GM23338 (cell line): ENCODE measurements at regions not wholly inside any gene's neighbourhood (a gene's known extent, or its start where the extent isn't known, plus 50 kb on each side); places are given as distances from the start of the nearest gene placed in this dataset.

Experiments
- CREB1 ChIP-seq: fragments of 250-450 bp; sonication (Bioruptor Pico); IDR thresholded peaks from 2 replicates; pipeline ENCODE4 v1.5.0; 2020; ENCODE audit warnings: low read depth, mild to moderate bottlenecking, moderate library complexity
- EZH2 ChIP-seq: fragments of 200-600 bp; sonication (generic); IDR thresholded peaks from one replicate; pipeline ENCODE4 v1.8.0; 2017; ENCODE audit warnings: antibody characterized with exemption, mild to moderate bottlenecking, low read depth; ENCODE audit not compliant: unreplicated experiment
- JUNB ChIP-seq: IDR thresholded peaks from one replicate; pipeline ENCODE4 v1.6.1; 2016; ENCODE audit warnings: antibody characterized with exemption; ENCODE audit not compliant: unreplicated experiment
- POLR2AphosphoS5 ChIP-seq: IDR thresholded peaks from 2 replicates; pipeline ENCODE4 v1.6.1; 2016; ENCODE audit warnings: antibody characterized with exemption, low read depth
- ZNF331 ChIP-seq: fragments of 250-450 bp; sonication (Bioruptor Pico); IDR thresholded peaks from 2 replicates; pipeline ENCODE4 v1.5.0; 2020; ENCODE audit warnings: low read depth, mild to moderate bottlenecking, moderate library complexity
- TF ChIP-seq, protein P1 (sequence below): IDR thresholded peaks from one replicate; pipeline ENCODE4 v1.6.1; 2018; ENCODE audit warnings: antibody characterized with exemption; ENCODE audit not compliant: unreplicated experiment
- TF ChIP-seq, protein P2 (sequence below), 2 experiments: fragments of 200-600 bp in 1 of 2; sonication (generic) in 1 of 2; conservative IDR thresholded peaks; 2 replicates each; pipeline versions ENCODE4 v1.5.1 to v1.6.1; 2016 to 2017; ENCODE audit warnings: antibody characterized with exemption in 2 of 2, low read depth in 2 of 2, mild to moderate bottlenecking in 2 of 2, moderate library complexity in 1 of 2
- TF ChIP-seq, protein P3 (sequence below): IDR thresholded peaks from 2 replicates; pipeline ENCODE4 v1.6.1; 2016; ENCODE audit warnings: antibody characterized with exemption

DNA sequence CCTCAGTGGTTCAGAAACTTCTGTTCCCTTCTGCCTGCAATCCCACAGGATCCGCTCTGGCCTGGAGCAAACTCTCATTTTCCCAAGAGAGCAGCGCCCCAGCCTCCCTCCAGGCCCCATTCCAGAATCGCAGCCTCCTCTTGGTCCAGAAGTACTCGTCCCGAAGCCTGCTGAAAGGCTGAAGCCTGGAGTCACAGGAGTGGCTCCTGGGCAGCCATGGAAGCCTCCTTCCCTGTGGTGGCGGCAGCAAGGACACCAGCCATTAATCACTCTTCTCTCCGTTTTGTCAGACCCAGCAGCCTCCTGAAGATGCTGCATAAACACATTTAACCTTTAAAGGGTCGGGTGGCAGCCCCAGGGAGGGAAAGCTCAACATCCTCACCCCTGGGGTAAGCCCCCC lies 66.9 kb upstream of the TNRC6C start:
- TF ChIP-seq CREB1 (CRISPR knock-in tag) (no peak), POLR2AphosphoS5 (no peak), EZH2 (no peak), ZNF331 (CRISPR knock-in tag) (no peak), JUNB (no peak)
- TF ChIP-seq, protein P1, sequence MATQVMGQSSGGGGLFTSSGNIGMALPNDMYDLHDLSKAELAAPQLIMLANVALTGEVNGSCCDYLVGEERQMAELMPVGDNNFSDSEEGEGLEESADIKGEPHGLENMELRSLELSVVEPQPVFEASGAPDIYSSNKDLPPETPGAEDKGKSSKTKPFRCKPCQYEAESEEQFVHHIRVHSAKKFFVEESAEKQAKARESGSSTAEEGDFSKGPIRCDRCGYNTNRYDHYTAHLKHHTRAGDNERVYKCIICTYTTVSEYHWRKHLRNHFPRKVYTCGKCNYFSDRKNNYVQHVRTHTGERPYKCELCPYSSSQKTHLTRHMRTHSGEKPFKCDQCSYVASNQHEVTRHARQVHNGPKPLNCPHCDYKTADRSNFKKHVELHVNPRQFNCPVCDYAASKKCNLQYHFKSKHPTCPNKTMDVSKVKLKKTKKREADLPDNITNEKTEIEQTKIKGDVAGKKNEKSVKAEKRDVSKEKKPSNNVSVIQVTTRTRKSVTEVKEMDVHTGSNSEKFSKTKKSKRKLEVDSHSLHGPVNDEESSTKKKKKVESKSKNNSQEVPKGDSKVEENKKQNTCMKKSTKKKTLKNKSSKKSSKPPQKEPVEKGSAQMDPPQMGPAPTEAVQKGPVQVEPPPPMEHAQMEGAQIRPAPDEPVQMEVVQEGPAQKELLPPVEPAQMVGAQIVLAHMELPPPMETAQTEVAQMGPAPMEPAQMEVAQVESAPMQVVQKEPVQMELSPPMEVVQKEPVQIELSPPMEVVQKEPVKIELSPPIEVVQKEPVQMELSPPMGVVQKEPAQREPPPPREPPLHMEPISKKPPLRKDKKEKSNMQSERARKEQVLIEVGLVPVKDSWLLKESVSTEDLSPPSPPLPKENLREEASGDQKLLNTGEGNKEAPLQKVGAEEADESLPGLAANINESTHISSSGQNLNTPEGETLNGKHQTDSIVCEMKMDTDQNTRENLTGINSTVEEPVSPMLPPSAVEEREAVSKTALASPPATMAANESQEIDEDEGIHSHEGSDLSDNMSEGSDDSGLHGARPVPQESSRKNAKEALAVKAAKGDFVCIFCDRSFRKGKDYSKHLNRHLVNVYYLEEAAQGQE, result no peak
- TF ChIP-seq, protein P2, sequence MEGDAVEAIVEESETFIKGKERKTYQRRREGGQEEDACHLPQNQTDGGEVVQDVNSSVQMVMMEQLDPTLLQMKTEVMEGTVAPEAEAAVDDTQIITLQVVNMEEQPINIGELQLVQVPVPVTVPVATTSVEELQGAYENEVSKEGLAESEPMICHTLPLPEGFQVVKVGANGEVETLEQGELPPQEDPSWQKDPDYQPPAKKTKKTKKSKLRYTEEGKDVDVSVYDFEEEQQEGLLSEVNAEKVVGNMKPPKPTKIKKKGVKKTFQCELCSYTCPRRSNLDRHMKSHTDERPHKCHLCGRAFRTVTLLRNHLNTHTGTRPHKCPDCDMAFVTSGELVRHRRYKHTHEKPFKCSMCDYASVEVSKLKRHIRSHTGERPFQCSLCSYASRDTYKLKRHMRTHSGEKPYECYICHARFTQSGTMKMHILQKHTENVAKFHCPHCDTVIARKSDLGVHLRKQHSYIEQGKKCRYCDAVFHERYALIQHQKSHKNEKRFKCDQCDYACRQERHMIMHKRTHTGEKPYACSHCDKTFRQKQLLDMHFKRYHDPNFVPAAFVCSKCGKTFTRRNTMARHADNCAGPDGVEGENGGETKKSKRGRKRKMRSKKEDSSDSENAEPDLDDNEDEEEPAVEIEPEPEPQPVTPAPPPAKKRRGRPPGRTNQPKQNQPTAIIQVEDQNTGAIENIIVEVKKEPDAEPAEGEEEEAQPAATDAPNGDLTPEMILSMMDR (conservative IDR thresholded peaks at IDR 0.05; ENCODE audit: low read depth in 2 of 2), result peak in 1 of 2 experiments; percentile 7; a peak in 1 of 4 replicates
- TF ChIP-seq, protein P3, sequence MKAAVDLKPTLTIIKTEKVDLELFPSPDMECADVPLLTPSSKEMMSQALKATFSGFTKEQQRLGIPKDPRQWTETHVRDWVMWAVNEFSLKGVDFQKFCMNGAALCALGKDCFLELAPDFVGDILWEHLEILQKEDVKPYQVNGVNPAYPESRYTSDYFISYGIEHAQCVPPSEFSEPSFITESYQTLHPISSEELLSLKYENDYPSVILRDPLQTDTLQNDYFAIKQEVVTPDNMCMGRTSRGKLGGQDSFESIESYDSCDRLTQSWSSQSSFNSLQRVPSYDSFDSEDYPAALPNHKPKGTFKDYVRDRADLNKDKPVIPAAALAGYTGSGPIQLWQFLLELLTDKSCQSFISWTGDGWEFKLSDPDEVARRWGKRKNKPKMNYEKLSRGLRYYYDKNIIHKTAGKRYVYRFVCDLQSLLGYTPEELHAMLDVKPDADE, result no peak
